Right cardiac atrium (tissue), 5 donors: ENCODE measurements at regions not wholly inside any gene's neighbourhood (a gene's known extent, or its start where the extent isn't known, plus 50 kb on each side); places are given as distances from the start of the nearest gene placed in this dataset.

ENCODE experiments used
- ATAC-seq, 2 donors: fragments of 200-7000 bp; cut with Tn5 transposase; one replicate each; pipeline versions ENCODE4 v1.8.0 to v1.9.1; 2020; ENCODE audit warnings: moderate library complexity in 2 of 2, mild to moderate bottlenecking in 1 of 2
- DNase-seq, 3 donors: peaks; one replicate each; pipeline ENCODE4 v3.0.0-alpha.2; 2020
- H3K27ac ChIP-seq: one replicate; pipeline ENCODE4 v1.5.1; 2013; ENCODE audit warnings: mild to moderate bottlenecking, low read length, control low read depth, moderate library complexity
- H3K27me3 ChIP-seq: one replicate; pipeline ENCODE4 v1.6.1; 2013; ENCODE audit not compliant: control insufficient read depth, insufficient read depth
- H3K4me1 ChIP-seq: one replicate; pipeline ENCODE4 v1.6.1; 2013; ENCODE audit warnings: low read length; ENCODE audit not compliant: control insufficient read depth, insufficient read depth
- H3K4me3 ChIP-seq: one replicate; pipeline ENCODE4 v1.5.1; 2013; ENCODE audit warnings: low read length, control low read depth
- H3K9me3 ChIP-seq: one replicate; pipeline ENCODE4 v1.6.1; 2013; ENCODE audit warnings: low read length; ENCODE audit not compliant: control insufficient read depth
- WGBS: extraction: QIAGEN DNeasy Blood & Tissue Kit; methylation state at CpG from one replicate; pipeline ENCODE4 v1.1.7; 2013; 5-methylcytosine and 5-hydroxymethylcytosine counted together
- intact Hi-C, 4 donors: fragments of 100-400 bp; cut with DNase I; formaldehyde crosslinking; loops; one replicate each; pipeline versions ENCODE4 v1.11.0 to v1.14.0; 2022 to 2023
- donor health status: healthy with polysubstance abuse.
- donor health status: DM: no; HTN: yes; CAD: no.
- donor health status: DM: no; HTN: no; CAD: no.
- donor health status: DM: no; HTN: yes; CAD: no; lungs with severe emphysema.
- donor health status: DM: yes; HTN: yes; CAD: no.

DNA sequence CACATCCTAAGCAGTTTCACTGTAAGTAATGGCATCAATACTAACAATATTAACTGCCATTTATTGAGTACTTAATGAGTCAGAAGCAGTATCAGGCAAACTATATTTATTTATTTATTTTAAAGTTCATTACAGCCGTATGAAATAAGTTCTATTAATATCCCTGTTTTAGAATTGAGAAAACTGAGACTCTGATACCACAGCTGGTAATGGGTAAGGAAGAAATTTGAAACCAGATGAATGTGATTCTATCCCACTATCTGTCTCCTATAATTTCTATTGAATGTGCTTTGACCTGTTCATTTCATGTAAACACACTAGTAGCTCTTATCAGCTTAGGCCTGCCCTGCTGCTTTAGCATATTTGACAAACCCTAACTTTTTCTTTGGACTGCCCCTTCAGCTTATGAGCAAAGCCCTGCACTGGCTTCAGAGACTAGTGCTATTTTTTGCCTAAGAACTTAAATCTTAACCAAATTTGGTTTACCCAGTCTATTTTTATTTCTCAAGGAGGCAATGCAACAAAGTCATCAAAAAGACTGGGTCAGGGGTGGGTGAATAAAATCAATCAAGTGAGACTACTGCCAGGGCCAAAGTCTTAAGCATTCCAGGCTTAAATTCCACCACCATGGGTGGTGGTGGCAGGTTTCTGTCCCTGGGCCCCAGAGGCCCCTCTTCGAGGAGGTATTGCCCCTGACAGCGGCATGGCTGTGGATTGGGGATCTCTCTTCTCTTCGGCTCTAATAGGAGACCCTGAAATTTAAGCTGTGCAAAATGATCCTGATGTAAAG lies 143.4 kb downstream of the DLEU7 start:
- intact Hi-C loops, result no loop called here
- Histone ChIP-seq H3K4me1 (no peaks in the 10 kb centered on the region), H3K9me3 (no peaks in the 10 kb centered on the region), H3K4me3 (no peak overlapping the region), H3K27me3 (no peaks in the 10 kb centered on the region), H3K27ac (peak overlapping the region; percentile 33)
- no peak for DNase-seq
- WGBS, result 72% methylated on average over 4 of the region's 4 CpGs
- ATAC-seq, result no peak

DNA sequence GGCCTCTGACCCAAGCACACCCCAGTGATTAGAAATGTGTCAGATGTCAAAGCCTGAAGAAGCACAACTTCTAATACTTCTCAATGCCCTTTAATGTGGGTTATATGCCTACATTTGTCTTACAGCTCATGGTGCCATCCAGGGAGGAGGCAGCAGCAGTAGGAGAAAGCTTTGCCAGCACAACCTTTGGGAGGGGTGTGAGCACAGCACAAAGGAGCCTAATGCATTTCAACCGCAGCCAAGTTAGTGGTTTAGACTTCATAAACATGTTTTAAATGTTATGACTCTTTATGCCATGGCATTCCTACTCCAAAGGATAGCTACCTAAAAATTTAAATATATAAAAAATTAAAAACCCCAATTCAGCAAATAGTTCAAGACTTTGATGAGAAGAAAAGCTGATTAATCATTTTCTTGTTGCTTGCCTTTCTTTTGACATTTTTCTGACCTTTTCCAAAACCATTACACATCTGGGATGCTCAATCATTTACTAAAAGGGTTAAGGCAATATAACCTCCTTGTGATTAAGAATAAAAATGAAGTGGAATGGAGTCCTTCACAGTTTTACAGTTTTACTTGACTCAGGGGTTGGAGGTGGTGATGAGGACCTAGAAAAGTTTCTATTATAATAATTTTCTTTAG lies 142.7 kb downstream of the DLEU7 start:
- intact Hi-C loops, result no loop called here
- H3K27ac ChIP-seq, result peak overlapping the region; percentile 33
- no peaks in the 10 kb centered on the region for H3K9me3 ChIP-seq
- ATAC-seq (no peak), DNase-seq (no peak)
- H3K27me3 ChIP-seq, result no peaks in the 10 kb centered on the region
- 91% methylated on average over 1 of the region's 1 CpG for WGBS
- H3K4me1 ChIP-seq, result no peaks in the 10 kb centered on the region
- H3K4me3 ChIP-seq, result no peak overlapping the region

DNA sequence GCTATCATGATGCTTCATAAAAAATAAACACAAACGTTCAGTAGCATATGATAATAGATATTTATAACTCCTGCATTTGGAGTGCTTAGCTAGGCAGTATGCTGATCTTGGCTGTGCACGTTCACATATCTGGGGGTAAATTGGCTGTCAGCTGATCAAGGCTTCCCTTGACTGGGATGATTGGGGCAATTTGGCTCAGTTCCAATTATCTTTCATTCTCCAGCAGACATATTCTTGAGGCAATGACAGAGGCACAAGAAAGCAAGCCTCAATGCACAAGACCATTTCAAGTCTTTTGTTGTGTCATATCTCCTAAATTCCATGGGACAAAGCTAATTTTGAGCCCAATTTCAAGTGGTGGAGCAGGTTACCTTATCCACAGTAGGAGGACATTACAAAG lies 142.0 kb downstream of the DLEU7 start:
- no peaks in the 10 kb centered on the region for H3K4me1 ChIP-seq
- H3K27me3 ChIP-seq, result no peaks in the 10 kb centered on the region
- 35% methylated on average over 2 of the region's 2 CpGs for WGBS
- DNase-seq (no peak), ATAC-seq (no peak)
- no peak overlapping the region for H3K27ac ChIP-seq
- intact Hi-C loops, result no loop called here
- no peak overlapping the region for H3K4me3 ChIP-seq
- H3K9me3 ChIP-seq, result no peaks in the 10 kb centered on the region

DNA sequence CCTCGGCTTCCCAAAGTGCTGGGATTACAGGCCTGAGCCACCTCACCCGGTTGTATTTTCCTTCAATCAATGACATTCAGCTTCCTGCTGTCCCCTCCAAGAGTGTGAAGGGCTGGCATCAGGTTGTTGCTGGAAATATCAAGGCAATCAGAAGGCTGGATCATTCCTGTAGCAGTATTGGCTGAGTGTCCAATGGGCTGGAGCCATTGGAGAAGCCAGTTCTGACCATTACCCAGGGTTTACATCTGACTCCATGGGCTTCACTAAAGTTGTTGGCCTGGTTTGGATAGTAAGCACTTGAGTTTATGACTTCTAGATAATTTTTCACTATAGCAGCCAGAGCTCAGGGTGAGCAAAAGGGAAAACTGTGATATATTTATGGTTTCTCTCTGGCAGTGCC lies 137.0 kb downstream of the DLEU7 start:
- Histone ChIP-seq H3K4me3 (no peak overlapping the region), H3K9me3 (no peaks in the 10 kb centered on the region), H3K27ac (no peak overlapping the region), H3K27me3 (no peaks in the 10 kb centered on the region), H3K4me1 (peaks cover 6% of the 10 kb centered on the region)
- intact Hi-C loops, result no loop called here
- ATAC-seq, result peak; percentile 32 to 70
- 84% methylated on average over 2 of the region's 2 CpGs for WGBS
- DNase-seq, result no peak

DNA sequence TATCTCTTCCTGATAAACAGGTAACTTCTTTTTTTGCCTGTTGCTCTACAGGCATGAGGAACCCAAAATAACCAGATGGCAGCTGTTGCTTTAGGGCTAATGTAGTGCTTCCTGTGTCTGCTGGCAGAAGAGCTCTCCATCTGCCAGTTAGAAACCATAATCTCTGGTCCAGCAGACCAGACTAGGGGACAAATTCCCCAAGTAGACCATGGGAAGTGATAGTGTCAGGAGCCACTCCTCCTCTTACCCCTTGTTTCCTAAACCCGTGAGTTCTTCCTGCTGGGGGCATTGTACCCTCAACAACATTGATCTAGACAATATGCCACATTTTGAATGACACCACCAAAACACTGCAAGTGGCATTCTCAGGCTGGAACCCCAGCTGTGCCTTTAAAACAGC lies 135.9 kb downstream of the DLEU7 start:
- H3K27me3 ChIP-seq, result no peaks in the 10 kb centered on the region
- H3K4me1 ChIP-seq, result peaks cover 6% of the 10 kb centered on the region
- H3K4me3 ChIP-seq, result no peak overlapping the region
- no peak overlapping the region for H3K27ac ChIP-seq
- H3K9me3 ChIP-seq, result no peaks in the 10 kb centered on the region
- ATAC-seq (no peak), DNase-seq (no peak)
- intact Hi-C loops, result no loop called here
- WGBS, result 71% methylated on average over 1 of the region's 1 CpG

DNA sequence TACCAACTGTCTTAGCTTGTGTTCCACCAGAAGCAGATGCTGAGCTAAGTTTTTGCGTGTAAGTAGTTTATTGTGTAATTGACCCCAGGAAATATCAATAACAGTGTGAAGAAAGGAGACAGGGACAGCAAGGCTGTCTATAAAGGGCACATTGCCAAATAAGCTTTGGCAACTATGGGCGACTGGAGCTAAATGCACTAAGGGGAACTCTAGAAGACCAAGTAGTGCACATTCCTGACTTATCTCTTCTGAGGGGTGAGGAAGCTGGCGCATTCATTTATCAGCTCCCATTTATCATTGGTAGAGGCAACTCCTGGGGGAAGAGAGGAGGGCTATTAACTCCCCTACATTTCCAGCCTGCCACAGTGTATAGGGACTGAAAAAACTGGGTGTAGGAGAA lies 135.0 kb downstream of the DLEU7 start:
- ATAC-seq (peak; percentile 71 to 78), DNase-seq (no peak)
- intact Hi-C loops, result no loop called here
- peak overlapping the region; percentile 13 for H3K27ac ChIP-seq
- no peaks in the 10 kb centered on the region for H3K9me3 ChIP-seq
- no peak overlapping the region for H3K4me3 ChIP-seq
- no peaks in the 10 kb centered on the region for H3K27me3 ChIP-seq
- H3K4me1 ChIP-seq, result peaks cover 6% of the 10 kb centered on the region
- 24% methylated on average over 3 of the region's 3 CpGs for WGBS

DNA sequence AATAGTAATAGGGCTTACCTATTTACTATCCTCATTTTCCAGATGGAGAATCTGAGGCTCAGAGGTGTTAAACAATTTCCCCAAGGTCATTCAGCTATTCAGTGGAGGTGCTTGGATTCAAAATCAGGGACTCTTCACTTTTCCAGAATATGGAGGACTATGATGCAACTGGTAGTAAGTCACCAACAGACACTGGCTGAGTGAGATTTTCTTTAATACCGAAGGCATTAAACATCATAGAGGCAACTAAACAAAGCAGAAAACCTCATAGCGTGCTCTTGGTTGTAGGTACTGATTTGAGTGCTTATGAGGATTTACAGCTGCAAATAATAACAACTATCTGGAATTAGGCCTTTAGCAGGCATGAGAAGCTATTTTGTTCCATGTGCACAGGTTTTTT lies 134.4 kb downstream of the DLEU7 start:
- Histone ChIP-seq H3K27me3 (no peaks in the 10 kb centered on the region), H3K4me3 (no peak overlapping the region), H3K9me3 (no peaks in the 10 kb centered on the region), H3K27ac (no peak overlapping the region), H3K4me1 (peaks cover 6% of the 10 kb centered on the region)
- no peak for ATAC-seq
- no peak for DNase-seq
- 95% methylated on average over 2 of the region's 2 CpGs for WGBS
- intact Hi-C loops, result no loop called here

DNA sequence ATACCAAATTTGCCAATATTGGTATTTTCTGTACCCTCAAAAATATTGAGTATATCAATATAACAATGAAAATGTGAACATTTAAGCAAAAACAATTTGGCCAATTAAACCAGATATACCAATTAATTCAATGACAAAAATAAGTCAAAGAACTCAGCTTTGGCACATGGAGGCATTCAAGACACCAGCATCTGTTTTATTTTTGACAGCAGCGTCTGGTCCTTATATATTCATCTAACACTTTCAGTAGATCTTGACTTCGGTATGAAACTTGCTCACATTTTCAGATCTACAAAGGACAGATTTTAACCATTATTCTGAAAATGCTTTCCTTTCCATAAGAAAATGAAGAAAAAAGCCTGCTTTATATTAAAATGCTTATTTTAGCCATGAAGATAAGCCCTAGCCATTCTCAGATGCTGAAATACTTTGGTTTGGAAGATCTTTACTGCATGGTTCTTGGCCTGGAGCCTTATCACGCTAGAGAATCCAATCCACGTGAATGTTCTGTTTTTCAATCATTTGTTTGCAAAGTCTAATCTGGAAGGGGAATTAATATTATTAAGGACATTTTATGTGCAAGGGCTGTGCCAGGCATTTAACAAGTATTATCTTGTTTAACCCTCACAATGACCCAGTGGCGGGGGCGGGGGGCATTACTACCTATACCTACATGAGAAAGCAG lies 132.2 kb downstream of the DLEU7 start:
- WGBS, result 66% methylated on average over 6 of the region's 6 CpGs
- H3K4me1 ChIP-seq, result peaks cover 6% of the 10 kb centered on the region
- no peak for ATAC-seq

DNA sequence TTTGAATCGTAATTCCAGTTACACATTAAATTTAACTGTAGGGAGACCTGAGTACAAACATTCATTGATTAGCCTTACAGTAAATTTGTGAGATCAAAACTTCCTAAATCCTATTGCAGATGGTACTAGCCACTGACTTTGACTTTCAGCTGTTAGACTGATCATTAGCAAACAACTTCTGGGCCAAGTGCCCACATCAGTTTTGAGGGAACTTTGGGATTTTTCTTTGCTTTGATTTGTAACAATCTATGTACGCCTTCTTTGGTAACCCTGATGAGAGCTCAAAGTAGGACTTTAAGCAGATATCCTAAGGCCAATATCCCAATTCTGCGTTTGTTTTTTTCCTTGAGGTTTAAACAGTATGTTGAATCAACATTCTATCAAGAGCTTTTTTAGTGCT lies 131.5 kb downstream of the DLEU7 start:
- no peaks in the 10 kb centered on the region for H3K9me3 ChIP-seq
- ATAC-seq (no peak), DNase-seq (no peak)
- no peak overlapping the region for H3K4me3 ChIP-seq
- H3K4me1 ChIP-seq, result peaks cover 6% of the 10 kb centered on the region
- intact Hi-C loops, result no loop called here
- H3K27me3 ChIP-seq, result no peaks in the 10 kb centered on the region
- H3K27ac ChIP-seq, result no peak overlapping the region
- 72% methylated on average over 3 of the region's 3 CpGs for WGBS

More for the DNA sequence above, 132.2 kb downstream of the DLEU7 start:
- H3K4me3 ChIP-seq, result no peak overlapping the region
- no peak for DNase-seq
- H3K9me3 ChIP-seq, result no peaks in the 10 kb centered on the region
- no peak overlapping the region for H3K27ac ChIP-seq
- intact Hi-C loops, result no loop called here
- no peaks in the 10 kb centered on the region for H3K27me3 ChIP-seq

DNA sequence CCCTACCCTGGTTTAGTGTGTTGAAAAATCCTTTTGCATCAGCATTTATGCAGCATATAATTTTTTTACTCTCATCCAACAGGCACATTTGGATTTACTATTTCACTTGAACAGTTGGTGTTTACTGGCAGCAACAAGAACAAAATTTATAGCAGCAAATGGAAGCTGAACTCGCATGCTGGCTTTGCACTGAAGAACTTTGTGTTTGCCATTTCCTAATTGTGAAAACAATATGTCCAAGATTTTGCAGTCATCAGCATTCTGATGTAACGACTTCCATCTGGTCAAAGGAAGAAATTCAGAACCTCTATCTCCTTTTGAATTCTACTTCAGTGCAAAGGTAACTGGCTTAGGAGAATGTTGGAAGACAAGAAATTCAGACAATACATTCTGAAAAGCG lies 131.0 kb downstream of the DLEU7 start:
- DNase-seq, result no peak

DNA sequence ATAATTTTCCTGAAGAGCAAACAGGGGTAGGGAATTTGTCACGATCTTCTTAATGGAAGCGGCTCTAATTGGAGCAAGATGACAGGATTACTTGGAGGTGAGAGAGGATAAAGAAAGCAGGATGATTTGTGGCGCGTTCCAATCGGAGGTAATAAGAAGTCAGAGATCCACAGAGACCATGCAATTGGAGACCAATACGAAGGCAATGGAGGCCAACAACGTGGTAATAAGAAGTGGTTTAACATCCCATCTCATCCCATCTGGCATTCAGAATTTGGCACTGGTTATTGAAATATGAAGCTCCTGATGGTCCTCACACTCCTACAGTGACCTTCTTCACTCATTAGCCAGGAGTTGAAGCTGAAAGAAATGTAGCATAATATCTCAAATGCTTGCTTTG lies 130.6 kb downstream of the DLEU7 start:
- WGBS, result 90% methylated on average over 7 of the region's 7 CpGs
- H3K9me3 ChIP-seq, result no peaks in the 10 kb centered on the region
- H3K27ac ChIP-seq, result no peak overlapping the region
- no peaks in the 10 kb centered on the region for H3K27me3 ChIP-seq
- ATAC-seq, result no peak
- DNase-seq, result no peak
- intact Hi-C loops, result no loop called here
- H3K4me1 ChIP-seq, result peaks cover 3% of the 10 kb centered on the region
- no peak overlapping the region for H3K4me3 ChIP-seq

More for the DNA sequence above, 131.0 kb downstream of the DLEU7 start:
- no peak for ATAC-seq
- intact Hi-C loops, result no loop called here
- Histone ChIP-seq H3K27me3 (no peaks in the 10 kb centered on the region), H3K27ac (no peak overlapping the region), H3K4me1 (peaks cover 6% of the 10 kb centered on the region), H3K4me3 (no peak overlapping the region), H3K9me3 (no peaks in the 10 kb centered on the region)
- 66% methylated on average over 3 of the region's 3 CpGs for WGBS
